ENCODE measurements at regions not wholly inside any gene's neighbourhood (a gene's known extent, or its start where the extent isn't known, plus 50 kb on each side); places are given as distances from the start of the nearest gene placed in this dataset.

- Mint-ChIP-seq H3K36me3 (ENCODE audit: low read depth) (no peaks in the 10 kb centered on the region), H3K4me1 (no peaks in the 10 kb centered on the region), H3K27ac (no peak overlapping the region), H3K27me3 (ENCODE audit: low read depth) (peaks cover 35% of the 10 kb centered on the region), H3K4me3 (no peak overlapping the region), H3K9me3 (peaks cover 32% of the 10 kb centered on the region)
- TF ChIP-seq, protein P1, sequence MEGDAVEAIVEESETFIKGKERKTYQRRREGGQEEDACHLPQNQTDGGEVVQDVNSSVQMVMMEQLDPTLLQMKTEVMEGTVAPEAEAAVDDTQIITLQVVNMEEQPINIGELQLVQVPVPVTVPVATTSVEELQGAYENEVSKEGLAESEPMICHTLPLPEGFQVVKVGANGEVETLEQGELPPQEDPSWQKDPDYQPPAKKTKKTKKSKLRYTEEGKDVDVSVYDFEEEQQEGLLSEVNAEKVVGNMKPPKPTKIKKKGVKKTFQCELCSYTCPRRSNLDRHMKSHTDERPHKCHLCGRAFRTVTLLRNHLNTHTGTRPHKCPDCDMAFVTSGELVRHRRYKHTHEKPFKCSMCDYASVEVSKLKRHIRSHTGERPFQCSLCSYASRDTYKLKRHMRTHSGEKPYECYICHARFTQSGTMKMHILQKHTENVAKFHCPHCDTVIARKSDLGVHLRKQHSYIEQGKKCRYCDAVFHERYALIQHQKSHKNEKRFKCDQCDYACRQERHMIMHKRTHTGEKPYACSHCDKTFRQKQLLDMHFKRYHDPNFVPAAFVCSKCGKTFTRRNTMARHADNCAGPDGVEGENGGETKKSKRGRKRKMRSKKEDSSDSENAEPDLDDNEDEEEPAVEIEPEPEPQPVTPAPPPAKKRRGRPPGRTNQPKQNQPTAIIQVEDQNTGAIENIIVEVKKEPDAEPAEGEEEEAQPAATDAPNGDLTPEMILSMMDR (IDR thresholded peaks at IDR 0.05; ENCODE audit: unreplicated experiment in 3 of 3), result no peak
These were observed 485.3 kb downstream of the TBC1D22A start for GRCh38 chr22:47247579-47248240.

DNA sequence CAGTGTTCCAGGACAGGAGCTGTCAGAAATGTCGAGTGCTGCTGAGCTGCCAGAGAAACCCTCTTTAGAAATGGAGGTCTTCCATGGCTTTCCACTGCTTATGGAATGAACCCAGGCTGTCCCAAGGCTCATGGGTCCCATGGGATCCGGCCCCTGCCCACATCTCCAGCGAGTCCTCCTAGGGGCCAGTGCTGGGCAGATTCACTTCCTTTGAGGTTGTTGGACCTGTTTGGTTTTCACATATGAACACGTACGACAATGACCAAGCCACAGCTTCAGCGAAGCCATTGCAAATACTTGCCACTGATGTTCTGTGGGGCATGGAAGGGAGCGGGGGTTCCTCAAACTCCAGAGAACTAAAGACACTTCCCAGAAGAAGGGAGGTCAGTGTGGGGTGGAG, 483.3 kb downstream of the TBC1D22A start:
- Mint-ChIP-seq H3K4me1 (no peaks in the 10 kb centered on the region), H3K27me3 (ENCODE audit: low read depth) (peaks cover 33% of the 10 kb centered on the region), H3K9me3 (peaks cover 28% of the 10 kb centered on the region), H3K4me3 (no peak overlapping the region), H3K36me3 (ENCODE audit: low read depth) (no peaks in the 10 kb centered on the region), H3K27ac (no peak overlapping the region)
- TF ChIP-seq, protein P1 (IDR thresholded peaks at IDR 0.05; ENCODE audit: unreplicated experiment in 3 of 3), result no peak

- TF ChIP-seq, protein P1 (IDR thresholded peaks at IDR 0.05; ENCODE audit: unreplicated experiment in 3 of 3), result no peak
- H3K27ac Mint-ChIP-seq, result no peak overlapping the region
These were observed 482.8 kb downstream of the TBC1D22A start for GRCh38 chr22:47245286-47245685.

DNA sequence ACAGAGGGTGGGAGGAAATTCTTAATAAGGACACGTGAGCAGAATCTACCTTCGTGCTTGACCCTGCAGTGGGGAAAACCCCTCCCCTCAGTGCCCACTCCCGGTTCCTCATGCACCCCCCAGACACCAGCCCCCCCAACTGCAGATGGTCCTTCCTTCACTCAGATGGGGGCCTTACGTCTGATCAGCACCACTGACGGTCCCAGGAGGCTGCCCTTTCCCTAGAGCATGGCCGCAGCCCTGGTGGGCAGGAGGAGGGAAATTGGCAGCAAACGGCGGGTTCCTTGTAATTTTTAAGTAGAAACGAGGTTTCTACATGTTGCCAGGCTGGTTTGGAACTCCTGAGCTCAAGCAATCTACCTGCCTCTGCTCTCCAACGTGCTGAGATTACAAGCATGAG, 477.7 kb downstream of the TBC1D22A start:
- TF ChIP-seq, protein P1 (IDR thresholded peaks at IDR 0.05; ENCODE audit: unreplicated experiment in 3 of 3), result no peak
- Mint-ChIP-seq H3K36me3 (ENCODE audit: low read depth) (no peaks in the 10 kb centered on the region), H3K4me3 (no peak overlapping the region), H3K27me3 (ENCODE audit: low read depth) (peaks cover 21% of the 10 kb centered on the region), H3K27ac (no peak overlapping the region), H3K4me1 (no peaks in the 10 kb centered on the region), H3K9me3 (peaks cover 24% of the 10 kb centered on the region)

More at GRCh38 chr22:47245286-47245685, 482.8 kb downstream of the TBC1D22A start:
- Mint-ChIP-seq H3K9me3 (peaks cover 26% of the 10 kb centered on the region), H3K4me3 (no peak overlapping the region), H3K27me3 (ENCODE audit: low read depth) (peaks cover 35% of the 10 kb centered on the region), H3K36me3 (ENCODE audit: low read depth) (no peaks in the 10 kb centered on the region), H3K4me1 (no peaks in the 10 kb centered on the region)

DNA sequence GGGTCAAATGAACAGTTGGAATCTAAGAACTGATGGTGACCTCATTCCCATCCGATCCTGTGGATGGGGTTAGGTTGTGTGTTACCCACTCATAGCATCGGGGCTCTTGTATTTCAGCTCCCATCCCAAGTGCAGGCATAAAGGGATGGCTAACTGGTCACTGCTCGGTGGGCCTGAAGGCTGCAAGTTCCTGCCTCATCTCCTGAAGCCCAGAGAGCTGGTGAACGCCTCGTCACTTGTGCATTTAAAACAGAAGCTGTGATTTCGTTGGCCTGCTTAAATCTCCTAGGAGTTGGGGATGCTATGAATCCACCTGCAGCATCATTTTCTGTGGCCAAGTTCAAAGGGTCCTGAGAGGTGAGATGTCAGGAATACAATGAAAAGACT, 477.0 kb downstream of the TBC1D22A start:
- TF ChIP-seq, protein P1 (IDR thresholded peaks at IDR 0.05; ENCODE audit: unreplicated experiment in 3 of 3), result no peak
- Mint-ChIP-seq H3K9me3 (peaks cover 18% of the 10 kb centered on the region), H3K27me3 (ENCODE audit: low read depth) (peaks cover 21% of the 10 kb centered on the region), H3K27ac (no peak overlapping the region), H3K36me3 (ENCODE audit: low read depth) (no peaks in the 10 kb centered on the region), H3K4me1 (no peaks in the 10 kb centered on the region), H3K4me3 (no peak overlapping the region)

Data from nephron (organoid).